CD4-positive, alpha-beta T cell treated with Interferon alpha-2 for 1 hour (primary cell): ENCODE measurements at regions not wholly inside any gene's neighbourhood (a gene's known extent, or its start where the extent isn't known, plus 50 kb on each side); places are given as distances from the start of the nearest gene placed in this dataset.

Experiments
- DNase-seq, 2 donors: peaks; one replicate each; pipeline ENCODE4 v3.0.0-alpha.2; 2020 to 2022

GRCh38 chr9:78763424-78763823, 466.5 kb downstream of the PSAT1 start:
- no peak for DNase-seq

GRCh38 chr9:78765861-78766260, 468.9 kb downstream of the PSAT1 start:
- DNase-seq: no peak

- DNase-seq: no peak
These were observed 470.6 kb downstream of the PSAT1 start for GRCh38 chr9:78767490-78767889.

DNA sequence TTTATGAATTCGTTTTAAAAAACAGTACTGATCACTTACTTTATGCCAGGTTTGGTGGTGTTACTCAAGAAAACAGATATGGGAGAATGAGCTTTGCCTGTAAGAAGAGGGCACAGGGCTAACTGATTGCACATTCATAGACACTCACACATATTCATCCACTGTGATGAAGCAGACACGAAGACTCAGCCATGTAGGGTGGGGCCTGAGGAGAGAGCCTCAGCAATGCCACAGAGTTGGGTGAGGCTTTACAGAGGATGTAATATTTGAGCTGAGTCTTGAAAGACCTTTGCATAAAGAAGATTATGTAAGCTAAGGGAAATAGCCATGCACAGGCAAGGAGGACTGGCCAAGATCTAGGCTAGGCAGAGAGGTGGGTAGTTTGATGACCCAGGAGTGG, 472.8 kb downstream of the PSAT1 start:
- DNase-seq: no peak

DNA sequence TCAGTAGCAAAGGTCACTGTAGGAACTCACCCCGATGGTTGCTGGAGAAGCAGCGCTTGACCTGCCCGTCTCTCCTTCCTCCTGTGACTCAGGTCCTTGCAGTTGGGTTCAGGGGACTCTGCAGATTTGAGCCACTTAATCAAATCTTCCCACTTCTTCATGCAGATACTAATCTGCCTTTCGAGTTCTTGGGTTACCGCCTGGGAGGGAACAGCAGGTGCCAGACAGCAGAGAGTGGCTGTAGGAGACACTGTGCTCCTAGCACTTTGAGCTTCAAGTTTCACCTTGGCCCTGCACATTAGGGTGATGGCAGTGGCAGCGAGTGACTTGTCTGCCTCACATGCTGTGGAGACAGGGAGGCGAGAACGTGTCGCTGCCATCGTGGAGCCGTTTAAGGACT, 478.3 kb downstream of the PSAT1 start:
- DNase-seq: no peak

GRCh38 chr9:78775696-78776295, 478.9 kb downstream of the PSAT1 start:
- DNase-seq: no peak

GRCh38 chr9:78777747-78778146, 480.8 kb downstream of the PSAT1 start:
- DNase-seq: no peak

GRCh38 chr9:78778318-78778717, 481.4 kb downstream of the PSAT1 start:
- no peak for DNase-seq

DNA sequence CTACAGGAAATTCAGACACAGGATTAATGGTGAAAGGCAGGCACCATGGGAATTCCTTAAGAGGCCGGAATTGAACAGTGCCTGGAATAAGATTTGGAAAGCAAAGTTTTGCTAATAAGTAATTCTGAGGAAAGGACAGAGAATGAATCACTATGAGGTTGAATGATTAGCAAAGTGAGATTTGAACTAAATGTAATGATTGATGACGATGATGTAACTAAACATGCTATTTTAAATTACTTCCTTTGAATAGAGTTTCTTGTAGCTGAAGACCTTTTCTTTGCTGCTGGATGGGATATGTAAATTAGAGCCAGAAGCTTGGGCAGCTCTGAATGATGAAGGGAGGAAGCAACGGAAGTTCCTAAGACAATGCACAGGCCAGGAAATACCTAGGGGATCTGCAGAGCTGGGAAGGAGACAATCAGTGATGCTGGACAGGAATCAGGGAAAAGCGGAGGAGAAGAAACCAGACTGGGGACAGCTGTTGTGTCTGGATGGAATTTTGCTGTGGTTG, 482.0 kb downstream of the PSAT1 start:
- no peak for DNase-seq

DNA sequence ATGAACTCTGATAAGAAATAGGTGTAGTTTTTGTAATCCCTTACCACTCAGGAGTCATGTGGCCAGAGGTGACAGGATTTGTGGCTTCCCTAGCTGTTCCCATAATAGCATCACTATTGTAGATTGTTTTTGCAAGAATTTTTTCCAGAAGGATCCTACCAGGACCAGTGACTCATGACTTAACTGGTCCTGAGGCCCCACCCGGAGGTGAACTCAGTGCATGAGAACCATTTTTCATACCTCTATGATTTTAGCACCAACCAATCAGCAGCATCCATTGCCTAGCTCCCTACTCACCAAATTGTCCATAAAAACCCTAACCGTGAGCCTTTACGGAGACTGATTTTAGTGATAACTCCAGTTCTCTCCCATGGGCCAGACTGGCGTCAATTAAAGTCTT, 484.8 kb downstream of the PSAT1 start:
- no peak for DNase-seq

DNA sequence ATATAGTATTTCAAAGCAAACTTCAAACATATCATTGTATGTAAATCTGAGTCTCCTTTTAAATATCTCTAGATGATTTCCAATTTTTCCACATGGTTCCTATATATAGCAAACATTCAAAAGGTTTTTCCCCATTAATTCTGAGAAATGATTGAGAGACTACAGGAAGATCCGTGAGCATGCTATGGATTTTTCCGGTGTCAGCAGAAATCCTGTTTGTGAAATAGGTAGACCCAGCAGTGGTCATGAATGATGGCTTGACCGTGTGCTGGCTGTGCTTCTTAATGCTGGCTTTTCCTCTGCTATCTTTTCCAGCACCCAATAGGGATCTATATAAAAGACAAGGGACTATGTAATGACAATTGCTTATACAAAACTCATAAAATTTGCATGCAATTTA, 485.3 kb downstream of the PSAT1 start:
- DNase-seq: no peak

DNA sequence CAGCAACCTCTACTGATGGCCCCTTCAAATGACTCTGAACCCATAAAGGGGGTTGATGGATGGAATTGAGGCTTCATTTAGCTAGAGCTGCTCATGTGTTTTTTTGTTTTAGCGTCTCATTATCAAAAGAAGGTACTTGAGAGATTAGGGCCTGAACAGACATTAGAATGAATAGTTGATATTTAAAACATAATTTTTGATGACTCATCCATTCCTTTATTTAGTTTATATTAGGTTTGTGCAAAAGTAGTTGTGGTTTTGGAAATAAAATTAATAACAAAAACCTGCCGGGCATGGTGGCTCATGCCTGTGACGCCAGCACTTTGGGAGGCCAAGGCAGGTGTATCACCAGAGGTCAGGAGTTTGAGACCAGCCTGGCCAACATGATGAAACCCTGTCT, 485.9 kb downstream of the PSAT1 start:
- no peak for DNase-seq

DNA sequence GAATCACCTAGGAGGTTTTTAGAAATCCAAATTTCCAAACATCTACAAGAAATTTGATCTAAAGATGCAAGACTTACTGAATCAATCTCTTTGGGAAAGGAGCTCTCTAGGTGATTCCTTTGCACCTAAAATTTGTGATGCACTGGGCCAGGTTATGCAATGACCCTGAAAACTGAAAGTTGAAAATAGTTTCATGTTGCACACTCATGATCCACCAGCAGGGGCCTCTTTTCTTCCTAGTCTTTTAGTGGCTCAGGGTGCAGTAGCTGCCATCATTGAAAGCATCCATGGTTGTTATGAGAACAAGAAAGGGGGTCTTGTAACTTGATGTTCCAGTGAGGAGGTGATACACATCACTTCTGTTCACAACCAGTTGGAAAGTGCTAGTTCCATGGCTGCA, 486.8 kb downstream of the PSAT1 start:
- DNase-seq: no peak

DNA sequence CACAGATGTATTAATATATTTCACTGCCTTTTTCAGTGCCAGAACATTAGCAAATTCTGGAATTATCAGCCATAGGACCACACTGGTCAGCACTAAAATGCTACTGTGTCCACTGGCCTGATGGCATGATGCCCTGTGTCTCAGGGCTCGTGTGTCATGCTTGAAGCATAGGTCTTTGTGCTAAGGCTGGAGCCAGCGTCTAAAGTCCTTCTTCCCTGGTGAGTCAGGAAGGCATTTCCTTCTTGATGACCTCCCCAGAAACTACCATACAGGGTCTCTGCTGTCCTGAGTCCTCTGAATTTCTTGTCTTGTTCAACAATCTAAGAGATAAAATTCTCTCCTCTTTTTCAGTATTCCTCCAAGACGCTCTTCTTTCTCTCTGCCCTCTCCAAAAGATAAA, 489.9 kb downstream of the PSAT1 start:
- no peak for DNase-seq

- no peak for DNase-seq
These were observed 491.2 kb downstream of the PSAT1 start for GRCh38 chr9:78788101-78788500.

- no peak for DNase-seq
These were observed 494.9 kb downstream of the PSAT1 start for GRCh38 chr9:78791779-78792178.

GRCh38 chr9:78792745-78793144, 495.8 kb downstream of the PSAT1 start:
- DNase-seq: no peak

DNA sequence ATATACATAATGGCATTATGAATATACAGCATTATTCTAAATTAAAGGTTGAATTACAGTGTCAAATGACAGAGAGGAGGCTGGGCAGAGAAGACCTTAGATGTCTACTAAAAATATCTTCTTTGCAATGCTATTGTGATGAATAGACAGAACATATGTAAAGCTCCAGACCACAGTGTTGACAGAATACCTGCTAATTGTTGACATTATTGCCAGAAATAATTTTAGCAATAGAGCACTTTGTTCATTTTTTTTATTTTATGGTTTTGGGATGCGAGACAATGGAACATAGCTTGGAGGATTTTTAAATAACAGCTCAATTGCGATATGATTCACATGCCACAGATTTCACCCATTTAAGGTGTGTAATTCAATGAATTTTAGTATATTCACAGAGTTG, 508.8 kb downstream of the PSAT1 start:
- DNase-seq: no peak

GRCh38 chr9:78806492-78807160, 509.7 kb downstream of the PSAT1 start:
- DNase-seq: no peak

- no peak for DNase-seq
These were observed 510.4 kb downstream of the PSAT1 start for GRCh38 chr9:78807286-78807685.

DNA sequence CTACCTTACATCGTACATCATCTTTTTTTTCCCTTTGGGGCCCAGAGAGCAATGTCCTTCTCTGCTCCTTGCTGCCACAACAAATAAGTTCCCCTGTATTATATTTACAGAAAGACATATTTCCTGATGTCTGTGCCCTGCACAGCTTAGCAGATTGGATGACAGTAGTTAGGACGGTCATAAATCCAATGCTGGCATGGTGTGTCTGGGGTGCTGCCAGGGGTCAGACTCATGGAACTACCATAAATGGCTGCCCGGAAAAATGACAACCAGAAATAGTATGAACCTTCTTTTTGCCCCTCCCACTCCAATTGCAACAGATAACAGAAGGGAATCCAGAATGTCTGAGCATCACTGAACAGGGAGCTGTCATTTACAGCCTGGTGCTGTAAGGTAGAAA, 511.1 kb downstream of the PSAT1 start:
- DNase-seq: no peak

DNA sequence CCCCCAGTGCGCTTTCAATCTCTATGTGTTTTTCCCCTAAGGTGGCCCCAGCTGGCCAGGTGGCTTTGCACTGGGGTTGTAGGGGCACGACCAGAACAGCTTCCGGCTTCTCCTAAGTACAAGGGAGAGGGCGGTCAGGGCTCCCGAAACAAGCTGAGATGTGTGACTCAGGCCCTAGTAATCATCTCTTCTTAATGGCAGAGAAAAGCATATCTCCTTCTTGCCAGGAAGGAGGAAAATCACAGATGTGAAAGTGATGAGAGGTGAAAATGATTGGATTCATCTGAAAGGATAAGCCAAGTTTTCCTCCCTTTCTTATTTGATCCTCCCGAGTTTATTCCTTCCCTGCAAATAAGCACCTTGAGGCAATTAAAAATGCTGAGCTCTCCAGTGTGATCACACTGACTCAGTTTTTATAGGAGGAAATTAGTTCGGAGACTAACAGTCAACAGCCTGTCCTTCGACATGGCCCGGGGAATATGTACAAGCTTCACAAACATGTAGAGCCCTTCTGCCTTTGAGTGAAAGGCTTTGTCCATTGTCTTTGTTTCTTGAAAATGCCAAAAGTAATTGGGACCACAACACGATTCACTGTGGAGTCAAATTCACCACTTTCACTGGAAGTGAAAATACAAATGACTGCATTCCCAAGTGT, 514.8 kb downstream of the PSAT1 start:
- DNase-seq: no peak

GRCh38 chr9:78812665-78813064, 515.7 kb downstream of the PSAT1 start:
- DNase-seq: no peak

- no peak for DNase-seq
These were observed 516.8 kb downstream of the PSAT1 start for GRCh38 chr9:78813602-78814180.
